ENCODE measurements at regions not wholly inside any gene's neighbourhood (a gene's known extent, or its start where the extent isn't known, plus 50 kb on each side); places are given as distances from the start of the nearest gene placed in this dataset.

- Histone ChIP-seq H3K36me3 (replicated peaks in 1 of 2) (no peaks in the 10 kb centered on the region), H3K9me3 (replicated peaks in 1 of 3) (no peaks in the 10 kb centered on the region), H3K4me3 (no peak overlapping the region), H3K4me1 (replicated peaks in 1 of 2) (no peaks in the 10 kb centered on the region), H3K27me3 (no peaks in the 10 kb centered on the region), H3K27ac (no peak overlapping the region)
- TF ChIP-seq CTCF (IDR thresholded peaks at IDR 0.05) (no peak), POLR2A (IDR thresholded peaks at IDR 0.05) (no peak)
- no peak for DNase-seq
- 77 to 84% (median 79%) methylated on average over 12 of the region's 12 CpGs for WGBS, 4 donors
- intact Hi-C loops (cut with DNase I), result no loop called here
Measured at GRCh38 chr12:127779301-127780045, 487.5 kb upstream of the TMEM132C start.

GRCh38 chr12:127780881-127781280, 486.1 kb upstream of the TMEM132C start:
- H3K9me3 ChIP-seq (replicated peaks in 1 of 3), result no peaks in the 10 kb centered on the region
- no peak overlapping the region for H3K4me3 ChIP-seq
- no peaks in the 10 kb centered on the region for H3K4me1 ChIP-seq (replicated peaks in 1 of 2)
- no peak for DNase-seq
- WGBS, 4 donors, result 50 to 63% (median 55%) methylated on average over 6 of the region's 6 CpGs
- intact Hi-C loops (cut with DNase I), result no loop called here
- H3K27me3 ChIP-seq, result no peaks in the 10 kb centered on the region
- no peak overlapping the region for H3K27ac ChIP-seq
- no peaks in the 10 kb centered on the region for H3K36me3 ChIP-seq (replicated peaks in 1 of 2)
- TF ChIP-seq POLR2A (IDR thresholded peaks at IDR 0.05) (no peak), CTCF (IDR thresholded peaks at IDR 0.05) (no peak)

GRCh38 chr12:127781336-127781735, 485.6 kb upstream of the TMEM132C start:
- H3K9me3 ChIP-seq (replicated peaks in 1 of 3), result no peaks in the 10 kb centered on the region
- no peak for TF ChIP-seq CTCF (IDR thresholded peaks at IDR 0.05)
- TF ChIP-seq POLR2A (IDR thresholded peaks at IDR 0.05), result no peak
- no peaks in the 10 kb centered on the region for H3K4me1 ChIP-seq (replicated peaks in 1 of 2)
- H3K27me3 ChIP-seq, result no peaks in the 10 kb centered on the region
- H3K4me3 ChIP-seq, result no peak overlapping the region
- no peak overlapping the region for H3K27ac ChIP-seq
- no peak for DNase-seq
- 80 to 85% (median 83%) methylated on average over 5 of the region's 5 CpGs for WGBS, 4 donors
- H3K36me3 ChIP-seq (replicated peaks in 1 of 2), result no peaks in the 10 kb centered on the region
- intact Hi-C loops (cut with DNase I), result no loop called here

- Histone ChIP-seq H3K4me3 (no peak overlapping the region), H3K27me3 (no peaks in the 10 kb centered on the region), H3K4me1 (replicated peaks in 1 of 2) (no peaks in the 10 kb centered on the region), H3K9me3 (replicated peaks in 1 of 3) (no peaks in the 10 kb centered on the region), H3K36me3 (replicated peaks in 1 of 2) (no peaks in the 10 kb centered on the region), H3K27ac (no peak overlapping the region)
- no peak for TF ChIP-seq POLR2A (IDR thresholded peaks at IDR 0.05)
- WGBS, 4 donors, result 47 to 53% (median 50%) methylated on average over 5 of the region's 5 CpGs
- peak in 2 of 7 donors; percentile 8 to 22 for DNase-seq
- intact Hi-C loops (cut with DNase I), result no loop called here
Measured at GRCh38 chr12:127785540-127785939, 481.4 kb upstream of the TMEM132C start.

- intact Hi-C loops (cut with DNase I), result no loop called here
- no peaks in the 10 kb centered on the region for H3K36me3 ChIP-seq (replicated peaks in 1 of 2)
- no peaks in the 10 kb centered on the region for H3K27me3 ChIP-seq
- 79 to 80% (median 79%) methylated on average over 4 to 8 of the region's 8 CpGs for WGBS, 4 donors
- H3K4me3 ChIP-seq, result no peak overlapping the region
- no peaks in the 10 kb centered on the region for H3K9me3 ChIP-seq (replicated peaks in 1 of 3)
- H3K4me1 ChIP-seq (replicated peaks in 1 of 2), result no peaks in the 10 kb centered on the region
- H3K27ac ChIP-seq, result no peak overlapping the region
- no peak for DNase-seq
- TF ChIP-seq POLR2A (IDR thresholded peaks at IDR 0.05), result no peak
- TF ChIP-seq CTCF (IDR thresholded peaks at IDR 0.05), result no peak
Measured at GRCh38 chr12:127785986-127786590, 480.9 kb upstream of the TMEM132C start.

Data from adrenal gland (tissue), 9 donors.